Pons (tissue), 1 donor: ENCODE measurements at regions not wholly inside any gene's neighbourhood (a gene's known extent, or its start where the extent isn't known, plus 50 kb on each side); places are given as distances from the start of the nearest gene placed in this dataset.
A peak's percentile ranks its signal among the peaks of the same experiment; 100 is the strongest.
"Not testable (repeated sequence)": the region's sequence is repeated elsewhere in the genome, so short reads cannot be mapped to it uniquely, and the experiment has no call there.

Experiments used
- DNase-seq: peaks from one replicate; pipeline ENCODE4 v3.0.0-alpha.2; 2016; ENCODE audit warnings: low spot score

GRCh38 chr9:75541734-75542133 is 348.7 kb upstream of the PCSK5 start:
- no peak for DNase-seq

- no peak for DNase-seq
Measured at GRCh38 chr9:75544815-75545214, 345.7 kb upstream of the PCSK5 start.

GRCh38 chr9:75545287-75545686 is 345.2 kb upstream of the PCSK5 start:
- DNase-seq = no peak

GRCh38 chr9:75548871-75549270 is 341.6 kb upstream of the PCSK5 start:
- DNase-seq = no peak

- DNase-seq = no peak
Measured at GRCh38 chr9:75551861-75552260, 338.6 kb upstream of the PCSK5 start.

- no peak for DNase-seq
Measured at GRCh38 chr9:75552941-75553340, 337.5 kb upstream of the PCSK5 start.

GRCh38 chr9:75566813-75567212 is 323.7 kb upstream of the PCSK5 start:
- not testable (repeated sequence) for DNase-seq

- no peak for DNase-seq
Measured at GRCh38 chr9:75570538-75570937, 319.9 kb upstream of the PCSK5 start.

- no peak for DNase-seq
Measured at GRCh38 chr9:75574569-75574968, 315.9 kb upstream of the PCSK5 start.

GRCh38 chr9:75582870-75583269 is 307.6 kb upstream of the PCSK5 start:
- DNase-seq = no peak

- no peak for DNase-seq
Measured at GRCh38 chr9:75588808-75589207, 301.7 kb upstream of the PCSK5 start.

- DNase-seq = no peak
Measured at GRCh38 chr9:75589497-75589896, 301.0 kb upstream of the PCSK5 start.

GRCh38 chr9:75591972-75592371 is 298.5 kb upstream of the PCSK5 start:
- DNase-seq = no peak

GRCh38 chr9:75592586-75592985 is 297.9 kb upstream of the PCSK5 start:
- no peak for DNase-seq

- no peak for DNase-seq
Measured at GRCh38 chr9:75593920-75594319, 296.6 kb upstream of the PCSK5 start.

- DNase-seq = no peak
Measured at GRCh38 chr9:75599126-75599525, 291.3 kb upstream of the PCSK5 start.

- DNase-seq = no peak
Measured at GRCh38 chr9:75601280-75601679, 289.2 kb upstream of the PCSK5 start.

- DNase-seq = no peak
Measured at GRCh38 chr9:75602060-75602459, 288.4 kb upstream of the PCSK5 start.

- DNase-seq = peak; percentile 58
Measured at GRCh38 chr9:75604661-75605060, 285.8 kb upstream of the PCSK5 start.

GRCh38 chr9:75607521-75607920 is 283.0 kb upstream of the PCSK5 start:
- DNase-seq = no peak

GRCh38 chr9:75609401-75609800 is 281.1 kb upstream of the PCSK5 start:
- DNase-seq = no peak

GRCh38 chr9:75610246-75610645 is 280.2 kb upstream of the PCSK5 start:
- no peak for DNase-seq

GRCh38 chr9:75612205-75612604 is 278.3 kb upstream of the PCSK5 start:
- DNase-seq = no peak

- no peak for DNase-seq
Measured at GRCh38 chr9:75612754-75613153, 277.7 kb upstream of the PCSK5 start.

- no peak for DNase-seq
Measured at GRCh38 chr9:75615284-75615683, 275.2 kb upstream of the PCSK5 start.
